ENCODE measurements at regions not wholly inside any gene's neighbourhood (a gene's known extent, or its start where the extent isn't known, plus 50 kb on each side); places are given as distances from the start of the nearest gene placed in this dataset.

DNA sequence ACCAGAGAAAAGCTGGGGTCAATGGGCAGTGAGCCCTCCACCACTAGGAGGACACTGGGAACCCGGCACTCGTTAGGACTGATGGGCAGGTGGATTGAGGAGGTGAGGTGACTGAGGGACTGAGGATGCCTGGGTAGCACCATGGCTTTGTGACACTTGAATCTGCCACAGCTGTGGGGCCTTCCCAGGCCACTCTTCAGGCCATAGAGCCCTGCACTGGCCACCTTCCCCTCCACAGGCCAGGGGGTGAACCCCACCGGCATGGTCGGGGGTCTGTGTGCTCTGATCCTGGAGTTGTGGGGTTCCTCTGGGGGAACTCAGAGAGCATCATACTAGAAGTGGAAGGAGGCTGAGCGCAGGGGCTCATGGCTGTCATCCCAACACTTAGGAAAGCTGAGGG lies 423.5 kb downstream of the ZNF536 start:
- TF ChIP-seq, protein P1, sequence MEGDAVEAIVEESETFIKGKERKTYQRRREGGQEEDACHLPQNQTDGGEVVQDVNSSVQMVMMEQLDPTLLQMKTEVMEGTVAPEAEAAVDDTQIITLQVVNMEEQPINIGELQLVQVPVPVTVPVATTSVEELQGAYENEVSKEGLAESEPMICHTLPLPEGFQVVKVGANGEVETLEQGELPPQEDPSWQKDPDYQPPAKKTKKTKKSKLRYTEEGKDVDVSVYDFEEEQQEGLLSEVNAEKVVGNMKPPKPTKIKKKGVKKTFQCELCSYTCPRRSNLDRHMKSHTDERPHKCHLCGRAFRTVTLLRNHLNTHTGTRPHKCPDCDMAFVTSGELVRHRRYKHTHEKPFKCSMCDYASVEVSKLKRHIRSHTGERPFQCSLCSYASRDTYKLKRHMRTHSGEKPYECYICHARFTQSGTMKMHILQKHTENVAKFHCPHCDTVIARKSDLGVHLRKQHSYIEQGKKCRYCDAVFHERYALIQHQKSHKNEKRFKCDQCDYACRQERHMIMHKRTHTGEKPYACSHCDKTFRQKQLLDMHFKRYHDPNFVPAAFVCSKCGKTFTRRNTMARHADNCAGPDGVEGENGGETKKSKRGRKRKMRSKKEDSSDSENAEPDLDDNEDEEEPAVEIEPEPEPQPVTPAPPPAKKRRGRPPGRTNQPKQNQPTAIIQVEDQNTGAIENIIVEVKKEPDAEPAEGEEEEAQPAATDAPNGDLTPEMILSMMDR (conservative IDR thresholded peaks at IDR 0.05): no peak
- no peak overlapping the region for H2BK20ac ChIP-seq (ENCODE audit: low read depth, low read length, poor library complexity, severe bottlenecking)
- no peak overlapping the region for H4K8ac ChIP-seq (replicated peaks; ENCODE audit: insufficient read length, low read depth, low read length)
- H3K79me2 ChIP-seq (ENCODE audit: insufficient read depth, low read length): no peaks in the 10 kb centered on the region
- Mint-ChIP-seq H3K36me3 (ENCODE audit: insufficient read depth in 1 of 3, low read depth in 3 of 3) (no peaks in the 10 kb centered on the region; a peak in 1 of 7 replicates), H3K9me3 (peaks cover 6 to 9% of the 10 kb centered on the region in 2 experiments; a peak in 3 of 5 replicates), H3K27ac (no peak overlapping the region), H3K27me3 (ENCODE audit: low read depth) (peaks cover 20% of the 10 kb centered on the region), H3K4me1 (no peaks in the 10 kb centered on the region; a peak in 2 of 4 replicates), H3K4me3 (no peak overlapping the region)
- no peak overlapping the region for H2BK15ac ChIP-seq (ENCODE audit: low read depth, low read length)
- H3K27ac ChIP-seq (ENCODE audit: insufficient read length, low read depth, low read length): no peak overlapping the region
- no peak overlapping the region for H2BK12ac ChIP-seq (ENCODE audit: insufficient read length, low read depth, low read length)
- H3K56ac ChIP-seq (ENCODE audit: insufficient read length, low read depth, low read length): no peak overlapping the region
- H2BK5ac ChIP-seq (ENCODE audit: insufficient read length, low read length): no peak overlapping the region
- H3T11ph ChIP-seq (ENCODE audit: low read length): no peak overlapping the region
- no peak overlapping the region for H3K23ac ChIP-seq (ENCODE audit: insufficient read length, low read depth, low read length)
- no peak overlapping the region for H3K4me2 ChIP-seq (ENCODE audit: insufficient read depth, insufficient read length, low read length)
- no peaks in the 10 kb centered on the region for H3K23me2 ChIP-seq (ENCODE audit: insufficient read length, low read depth, low read length, poor library complexity, severe bottlenecking)
- no peak overlapping the region for H3K9ac ChIP-seq (ENCODE audit: extremely low read depth, insufficient read length, low read length)
- no peak overlapping the region for H3K18ac ChIP-seq (ENCODE audit: insufficient read length, low read depth, low read length)
- H3K27me3 ChIP-seq (ENCODE audit: insufficient read depth, low read length): no peaks in the 10 kb centered on the region
- H4K91ac ChIP-seq (ENCODE audit: insufficient read length, low read depth, low read length): no peak overlapping the region
- no peaks in the 10 kb centered on the region for H3K79me1 ChIP-seq (ENCODE audit: insufficient read depth, low read depth, low read length, poor library complexity, severe bottlenecking)
- no peak overlapping the region for H2AFZ ChIP-seq (ENCODE audit: low read length)
- no peaks in the 10 kb centered on the region for H4K20me1 ChIP-seq (ENCODE audit: control insufficient read depth, insufficient read depth, insufficient read length)
- no peak overlapping the region for H4K5ac ChIP-seq (ENCODE audit: insufficient read length, low read depth, low read length)
- no peak overlapping the region for H2BK120ac ChIP-seq (ENCODE audit: low read depth, low read length, poor library complexity, severe bottlenecking)
- DNase-seq: no peak
- H2AK5ac ChIP-seq (ENCODE audit: insufficient read length, low read length): no peak overlapping the region
- H3K4ac ChIP-seq (ENCODE audit: low read depth, low read length): no peak overlapping the region
- no peak overlapping the region for H3K14ac ChIP-seq (ENCODE audit: insufficient read depth, low read length)
- H3K4me1 ChIP-seq (ENCODE audit: insufficient read depth, low read length): no peaks in the 10 kb centered on the region
- WGBS (ENCODE audit: extremely low coverage, insufficient read length, low lambda C conversion rate): no CpG with 5 or more reads among the region's 5 CpGs
- no peaks in the 10 kb centered on the region for H3K9me3 ChIP-seq (ENCODE audit: control insufficient read depth, low read depth, low read length)

Data from H9 (cell line).